Endothelial cell of umbilical vein (primary cell): ENCODE measurements at regions not wholly inside any gene's neighbourhood (a gene's known extent, or its start where the extent isn't known, plus 50 kb on each side); places are given as distances from the start of the nearest gene placed in this dataset.

Experiments used
- BruUV-seq: library from RNA; stranded (reverse); fragments of 400-500 nt; replicated peaks from 2 replicates; lab custom pipeline; 2021; lab: Mats Ljungman, UMichigan
- CTCF ChIA-PET: fragments of 300-600, 350-600 bp; sonication (Branson Sonifier 250); formaldehyde crosslinking; loops from one replicate; lab custom pipeline; 2021; ENCODE audit warnings: antibody characterized with exemption, inconsistent platforms; lab: Charles Lee
- POLR2A ChIA-PET: fragments of 300-600, 350-600 bp; sonication (Branson Sonifier 250); formaldehyde crosslinking; loops from one replicate; lab custom pipeline; 2021; ENCODE audit warnings: antibody characterized with exemption, inconsistent platforms; lab: Charles Lee
- DNase-seq: peaks from one replicate; pipeline ENCODE4 v3.0.0-alpha.2; 2011; ENCODE audit warnings: low read depth, low spot score
- FAIRE-seq: peaks from 2 replicates; lab custom pipeline; 2011; peaks lifted over from hg19 to GRCh38; lab: Jason Lieb, UNC
- H2AFZ ChIP-seq: 2 replicates; pipeline ENCODE4 v1.6.0; 2012; ENCODE audit warnings: low read depth, low read length, control low read depth, inconsistent platforms
- H3K27ac ChIP-seq: 2 replicates; pipeline ENCODE4 v1.5.1; 2011; ENCODE audit warnings: low read depth, mild to moderate bottlenecking, control low read depth, low read length, moderate library complexity; ENCODE audit not compliant: insufficient read depth
- H3K27me3 ChIP-seq, 2 experiments: 2 replicates each; pipeline versions ENCODE4 v1.6.0 to v1.6.1; 2011; ENCODE audit warnings: low read length in 2 of 2, mixed read lengths in 1 of 2; ENCODE audit not compliant: control insufficient read depth in 2 of 2, insufficient read depth in 2 of 2
- H3K36me3 ChIP-seq, 2 experiments: 2 replicates in 1 of 2; 3 replicates in 1 of 2; pipeline ENCODE4 v1.5.1; 2011; ENCODE audit warnings: low read length in 2 of 2, mild to moderate bottlenecking in 1 of 2, moderate library complexity in 1 of 2; ENCODE audit not compliant: control insufficient read depth in 2 of 2, insufficient read depth in 2 of 2; ENCODE audit errors: extremely low read depth in 1 of 2
- H3K4me1 ChIP-seq: 3 replicates; pipeline ENCODE4 v1.5.1; 2011; ENCODE audit warnings: mild to moderate bottlenecking, low read length; ENCODE audit not compliant: control insufficient read depth, insufficient read depth; ENCODE audit errors: extremely low read depth
- H3K4me2 ChIP-seq: 2 replicates; pipeline ENCODE4 v1.6.1; 2011; ENCODE audit warnings: low read length, control low read depth, mixed read lengths; ENCODE audit not compliant: insufficient read depth
- H3K4me3 ChIP-seq, 3 experiments: fragments of 200-600 bp in 1 of 3; sonication (generic), shearing (Covaris generic) in 1 of 3; replicated peaks in 1 of 3; 2 replicates each; pipeline ENCODE4 v1.5.1; 2011 to 2016; ENCODE audit warnings: control low read depth in 3 of 3, low read length in 3 of 3, mild to moderate bottlenecking in 2 of 3, inconsistent platforms in 1 of 3, low read depth in 1 of 3, moderate library complexity in 1 of 3; ENCODE audit not compliant: insufficient read depth in 1 of 3
- H3K79me2 ChIP-seq: 2 replicates; pipeline ENCODE4 v1.6.0; 2012; ENCODE audit warnings: low read length, inconsistent platforms; ENCODE audit not compliant: control insufficient read depth, insufficient read depth
- H3K9ac ChIP-seq: replicated peaks from 2 replicates; pipeline ENCODE3; 2011; ENCODE audit warnings: low read length, control low read depth; ENCODE audit not compliant: insufficient read depth; ENCODE audit errors: extremely low read depth
- H3K9me1 ChIP-seq: replicated peaks from 3 replicates; pipeline ENCODE4 v1.6.0; 2011; ENCODE audit warnings: mild to moderate bottlenecking, low read length; ENCODE audit not compliant: control insufficient read depth, insufficient read depth; ENCODE audit errors: extremely low read depth
- H3K9me3 ChIP-seq: replicated peaks from 2 replicates; pipeline ENCODE4 v1.5.1; 2012; ENCODE audit warnings: low read length, inconsistent platforms; ENCODE audit not compliant: control insufficient read depth, insufficient read depth
- H4K20me1 ChIP-seq: replicated peaks from 2 replicates; pipeline ENCODE3; 2011; ENCODE audit warnings: mild to moderate bottlenecking, low read length; ENCODE audit not compliant: control insufficient read depth, insufficient read depth; ENCODE audit errors: extremely low read depth
- EZH2 ChIP-seq: IDR thresholded peaks from 2 replicates; pipeline ENCODE4 v1.6.1; 2012; ENCODE audit warnings: borderline replicate concordance, low read depth, mild to moderate bottlenecking, moderate library complexity, low read length, inconsistent platforms; ENCODE audit not compliant: severe bottlenecking
- FOS ChIP-seq: IDR thresholded peaks from 2 replicates; pipeline ENCODE4 v1.6.1; 2011; ENCODE audit warnings: mild to moderate bottlenecking, low read length, moderate library complexity, borderline replicate concordance; ENCODE audit not compliant: insufficient read depth
- GATA2 ChIP-seq: IDR thresholded peaks from 2 replicates; pipeline ENCODE4 v1.7.0; 2011; ENCODE audit warnings: low read depth, mild to moderate bottlenecking, moderate library complexity, mixed read lengths, low read length; ENCODE audit not compliant: insufficient read length, insufficient read depth
- JUN ChIP-seq: IDR thresholded peaks from 2 replicates; pipeline ENCODE4 v1.6.1; 2011; ENCODE audit warnings: borderline replicate concordance, low read depth; ENCODE audit not compliant: insufficient read length, insufficient read depth
- MYC ChIP-seq: IDR thresholded peaks from one replicate; pipeline ENCODE4 v1.6.1; 2011; ENCODE audit warnings: mild to moderate bottlenecking, low read depth, low read length
- POLR2A ChIP-seq: IDR thresholded peaks from 2 replicates; pipeline ENCODE4 v1.6.1; 2012; ENCODE audit warnings: low read depth, mild to moderate bottlenecking, control low read depth, low read length
- dilution Hi-C: fragments of 300-500 bp; cut with MboI; formaldehyde crosslinking; loops from one replicate; pipeline ENCODE4 v1.15.0; 2019; ENCODE audit warnings: low sequenced_read_pairs; ENCODE audit not compliant: extremely low pct_ligation_motif_present
- intact Hi-C: fragments of 100-400 bp; cut with micrococcal nuclease; formaldehyde crosslinking; loops from one replicate; pipeline ENCODE4 v1.10.0; 2022
- TF ChIP-seq, protein P1 (sequence below): IDR thresholded peaks from 2 replicates; pipeline ENCODE4 v1.6.1; 2011; ENCODE audit not compliant: insufficient read depth, insufficient read length
- TF ChIP-seq, protein P2 (sequence below), 2 donors: IDR thresholded peaks; 1 replicate in 1 of 2; 2 replicates in 1 of 2; pipeline ENCODE4 v1.5.1; 2011; ENCODE audit warnings: low read length in 2 of 2, mild to moderate bottlenecking in 2 of 2, moderate library complexity in 2 of 2, control low read depth in 1 of 2, inconsistent platforms in 1 of 2, low read depth in 1 of 2; ENCODE audit not compliant: insufficient read depth in 1 of 2; ENCODE audit errors: extremely low read depth in 1 of 2

DNA sequence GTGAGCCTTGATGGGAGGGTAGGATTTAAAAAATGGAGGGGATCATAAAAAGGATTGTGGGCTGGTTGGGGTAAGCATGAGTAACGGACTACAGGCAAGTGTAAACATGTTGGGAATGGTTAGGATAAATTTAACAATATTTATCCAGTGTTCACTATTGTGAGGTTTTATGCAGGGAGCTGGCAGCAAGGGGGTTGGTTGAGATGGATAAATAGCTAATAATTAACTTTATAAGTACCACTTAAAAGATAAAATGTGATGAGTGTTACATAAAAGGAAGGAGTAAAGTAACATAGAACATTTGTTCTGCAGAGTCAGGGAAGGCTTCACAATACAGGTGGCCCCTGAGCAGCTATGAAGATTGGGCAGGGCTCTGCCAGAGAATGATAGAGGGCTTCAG, 109.0 kb downstream of the NGF start:
- dilution Hi-C loops = no loop called here

DNA sequence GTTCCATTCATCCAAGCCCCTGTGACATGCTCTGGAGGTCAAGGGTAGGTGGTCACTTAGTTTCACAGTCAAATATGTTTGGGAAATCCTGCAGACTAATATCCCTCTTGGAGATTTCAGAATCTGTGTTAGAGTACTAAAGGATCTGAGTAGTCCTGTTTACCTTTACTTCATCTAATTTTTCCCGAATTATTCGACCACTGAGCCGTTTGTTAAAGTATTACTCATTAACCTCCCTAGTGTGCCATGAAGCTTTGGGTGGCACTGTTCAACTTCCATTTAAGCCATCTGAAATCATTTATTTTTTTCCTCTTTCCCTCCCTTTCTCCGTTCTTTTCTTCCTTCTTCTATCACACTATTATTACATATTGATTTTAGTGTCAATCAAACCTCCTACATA, 109.9 kb downstream of the NGF start:
- Histone ChIP-seq H3K4me2 (no peak overlapping the region), H3K4me1 (no peaks in the 10 kb centered on the region), H2AFZ (no peak overlapping the region), H3K9me3 (no peaks in the 10 kb centered on the region), H3K27me3 (no peaks in the 10 kb centered on the region), H4K20me1 (no peaks in the 10 kb centered on the region), H3K79me2 (no peaks in the 10 kb centered on the region), H3K9me1 (no peaks in the 10 kb centered on the region), H3K9ac (no peak overlapping the region), H3K36me3 (no peaks in the 10 kb centered on the region), H3K27ac (no peak overlapping the region), H3K4me3 (no peak overlapping the region)
- BruUV-seq = no TSS peak
- intact Hi-C loops (no loop called here), dilution Hi-C loops (no loop called here)
- FAIRE-seq (no peak), DNase-seq (no peak)
- ChIA-PET POLR2A (no interaction called here), CTCF (no interaction called here)
- TF ChIP-seq MYC (no peak), EZH2 (no peak), POLR2A (no peak), JUN (no peak), FOS (no peak), GATA2 (no peak)
- TF ChIP-seq, protein P1, sequence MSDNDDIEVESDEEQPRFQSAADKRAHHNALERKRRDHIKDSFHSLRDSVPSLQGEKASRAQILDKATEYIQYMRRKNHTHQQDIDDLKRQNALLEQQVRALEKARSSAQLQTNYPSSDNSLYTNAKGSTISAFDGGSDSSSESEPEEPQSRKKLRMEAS = no peak
- TF ChIP-seq, protein P2, sequence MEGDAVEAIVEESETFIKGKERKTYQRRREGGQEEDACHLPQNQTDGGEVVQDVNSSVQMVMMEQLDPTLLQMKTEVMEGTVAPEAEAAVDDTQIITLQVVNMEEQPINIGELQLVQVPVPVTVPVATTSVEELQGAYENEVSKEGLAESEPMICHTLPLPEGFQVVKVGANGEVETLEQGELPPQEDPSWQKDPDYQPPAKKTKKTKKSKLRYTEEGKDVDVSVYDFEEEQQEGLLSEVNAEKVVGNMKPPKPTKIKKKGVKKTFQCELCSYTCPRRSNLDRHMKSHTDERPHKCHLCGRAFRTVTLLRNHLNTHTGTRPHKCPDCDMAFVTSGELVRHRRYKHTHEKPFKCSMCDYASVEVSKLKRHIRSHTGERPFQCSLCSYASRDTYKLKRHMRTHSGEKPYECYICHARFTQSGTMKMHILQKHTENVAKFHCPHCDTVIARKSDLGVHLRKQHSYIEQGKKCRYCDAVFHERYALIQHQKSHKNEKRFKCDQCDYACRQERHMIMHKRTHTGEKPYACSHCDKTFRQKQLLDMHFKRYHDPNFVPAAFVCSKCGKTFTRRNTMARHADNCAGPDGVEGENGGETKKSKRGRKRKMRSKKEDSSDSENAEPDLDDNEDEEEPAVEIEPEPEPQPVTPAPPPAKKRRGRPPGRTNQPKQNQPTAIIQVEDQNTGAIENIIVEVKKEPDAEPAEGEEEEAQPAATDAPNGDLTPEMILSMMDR (IDR thresholded peaks at IDR 0.05; ENCODE audit: extremely low read depth in 1 of 2, insufficient read depth in 1 of 2, low read depth in 1 of 2, low read length in 2 of 2) = no peak

More for the DNA sequence above, 109.0 kb downstream of the NGF start:
- ChIA-PET CTCF (no interaction called here), POLR2A (no interaction called here)
- intact Hi-C loops = no loop called here
- no peaks in the 10 kb centered on the region for H4K20me1 ChIP-seq
- H3K27me3 ChIP-seq = no peaks in the 10 kb centered on the region
- H3K4me3 ChIP-seq = no peak overlapping the region
- DNase-seq (no peak), FAIRE-seq (no peak)
- H2AFZ ChIP-seq = no peak overlapping the region
- H3K4me1 ChIP-seq = no peaks in the 10 kb centered on the region
- no peak for TF ChIP-seq EZH2
- no TSS peak for BruUV-seq
- no peak overlapping the region for H3K9ac ChIP-seq
- no peaks in the 10 kb centered on the region for H3K36me3 ChIP-seq
- no peaks in the 10 kb centered on the region for H3K9me1 ChIP-seq
- H3K4me2 ChIP-seq = no peak overlapping the region
- no peak overlapping the region for H3K27ac ChIP-seq
- no peaks in the 10 kb centered on the region for H3K9me3 ChIP-seq
- no peaks in the 10 kb centered on the region for H3K79me2 ChIP-seq
